ENCODE measurements at regions not wholly inside any gene's neighbourhood (a gene's known extent, or its start where the extent isn't known, plus 50 kb on each side); places are given as distances from the start of the nearest gene placed in this dataset.

GRCh38 chr21:23307065-23307464 is 2300.2 kb downstream of the MRPL39 start:
- Histone ChIP-seq H3K27ac (no peak overlapping the region), H3K4me3 (no peak overlapping the region), H3K9me3 (no peaks in the 10 kb centered on the region), H3K36me3 (replicated peaks in 1 of 2; ENCODE audit: insufficient read depth in 1 of 2, low read depth in 2 of 2) (no peaks in the 10 kb centered on the region), H3K4me1 (no peaks in the 10 kb centered on the region), H3K27me3 (no peaks in the 10 kb centered on the region)
- WGBS, 2 donors: 0 to 25% methylated on average over 1 of the region's 1 CpG
- ATAC-seq (no peak), DNase-seq (no peak)
- intact Hi-C loops (cut with DNase I): no loop called here
- TF ChIP-seq CTCF (IDR thresholded peaks at IDR 0.05) (no peak), POLR2A (IDR thresholded peaks at IDR 0.05) (no peak)

- intact Hi-C loops (cut with DNase I): no loop called here
- Histone ChIP-seq H3K36me3 (replicated peaks in 1 of 2; ENCODE audit: insufficient read depth in 1 of 2, low read depth in 2 of 2) (no peaks in the 10 kb centered on the region), H3K9me3 (no peaks in the 10 kb centered on the region), H3K4me1 (no peaks in the 10 kb centered on the region), H3K27ac (no peak overlapping the region), H3K4me3 (no peak overlapping the region), H3K27me3 (no peaks in the 10 kb centered on the region)
- 56 to 58% methylated on average over 3 of the region's 3 CpGs for WGBS, 2 donors
- no peak for TF ChIP-seq CTCF (IDR thresholded peaks at IDR 0.05)
- TF ChIP-seq POLR2A (IDR thresholded peaks at IDR 0.05): no peak
- DNase-seq: no peak
- no peak for ATAC-seq
Observed at GRCh38 chr21:23292292-23292691, 2294.1 kb downstream of the NCAM2 start.

- no peak overlapping the region for H3K4me3 ChIP-seq
- WGBS, 2 donors: 49 to 74% methylated on average over 2 of the region's 2 CpGs
- H3K27me3 ChIP-seq: no peaks in the 10 kb centered on the region
- ATAC-seq (no peak), DNase-seq (no peak)
- H3K27ac ChIP-seq: no peak overlapping the region
- no peaks in the 10 kb centered on the region for H3K9me3 ChIP-seq
- intact Hi-C loops (cut with DNase I): no loop called here
- no peaks in the 10 kb centered on the region for H3K36me3 ChIP-seq (replicated peaks in 1 of 2; ENCODE audit: insufficient read depth in 1 of 2, low read depth in 2 of 2)
- TF ChIP-seq CTCF (IDR thresholded peaks at IDR 0.05): no peak
- no peak for TF ChIP-seq POLR2A (IDR thresholded peaks at IDR 0.05)
- no peaks in the 10 kb centered on the region for H3K4me1 ChIP-seq
Observed at GRCh38 chr21:23281917-23282316, 2283.7 kb downstream of the NCAM2 start.

GRCh38 chr21:23249760-23250159 is 2251.6 kb downstream of the NCAM2 start:
- DNase-seq (no peak), ATAC-seq (no peak)
- no peaks in the 10 kb centered on the region for H3K9me3 ChIP-seq
- no peaks in the 10 kb centered on the region for H3K4me1 ChIP-seq
- intact Hi-C loops (cut with DNase I): no loop called here
- no peak overlapping the region for H3K4me3 ChIP-seq
- H3K27me3 ChIP-seq: no peaks in the 10 kb centered on the region
- H3K27ac ChIP-seq: no peak overlapping the region
- WGBS, 2 donors: 27 to 31% methylated on average over 1 of the region's 1 CpG
- H3K36me3 ChIP-seq (replicated peaks in 1 of 2; ENCODE audit: insufficient read depth in 1 of 2, low read depth in 2 of 2): no peaks in the 10 kb centered on the region
- no peak for TF ChIP-seq CTCF (IDR thresholded peaks at IDR 0.05)
- TF ChIP-seq POLR2A (IDR thresholded peaks at IDR 0.05): no peak

GRCh38 chr21:23247334-23247733 is 2249.1 kb downstream of the NCAM2 start:
- no peak for ATAC-seq
- TF ChIP-seq POLR2A (IDR thresholded peaks at IDR 0.05) (no peak), CTCF (IDR thresholded peaks at IDR 0.05) (no peak)
- no peaks in the 10 kb centered on the region for H3K27me3 ChIP-seq
- WGBS, 2 donors: 23 to 34% methylated on average over 2 of the region's 2 CpGs
- no peaks in the 10 kb centered on the region for H3K9me3 ChIP-seq
- H3K4me1 ChIP-seq: no peaks in the 10 kb centered on the region
- no peak overlapping the region for H3K4me3 ChIP-seq
- H3K27ac ChIP-seq: no peak overlapping the region
- intact Hi-C loops (cut with DNase I): no loop called here
- no peak for DNase-seq
- no peaks in the 10 kb centered on the region for H3K36me3 ChIP-seq (replicated peaks in 1 of 2; ENCODE audit: insufficient read depth in 1 of 2, low read depth in 2 of 2)

Measured in body of pancreas (tissue), 4 donors.